Fibroblast of lung (primary cell): ENCODE measurements at regions not wholly inside any gene's neighbourhood (a gene's known extent, or its start where the extent isn't known, plus 50 kb on each side); places are given as distances from the start of the nearest gene placed in this dataset.

Experiments used
- DNase-seq, 2 donors: peaks; one replicate each; pipeline versions ENCODE4 v3.0.0 to v3.0.0-alpha.2; 2010; ENCODE audit warnings: low read depth in 2 of 2
- H2AFZ ChIP-seq: 2 replicates; pipeline ENCODE4 v1.5.1; 2012; ENCODE audit warnings: low read length, control low read depth, inconsistent platforms
- H3K27ac ChIP-seq: 2 replicates; pipeline ENCODE4 v1.5.1; 2011; ENCODE audit warnings: low read length, control low read depth; ENCODE audit not compliant: insufficient read depth
- H3K27me3 ChIP-seq: 2 replicates; pipeline ENCODE4 v1.5.1; 2011; ENCODE audit warnings: mild to moderate bottlenecking, low read length; ENCODE audit not compliant: control insufficient read depth, insufficient read depth
- H3K36me3 ChIP-seq: 2 replicates; pipeline ENCODE4 v1.5.1; 2011; ENCODE audit warnings: low read length; ENCODE audit not compliant: control insufficient read depth, insufficient read depth
- H3K4me1 ChIP-seq: 2 replicates; pipeline ENCODE4 v1.5.1; 2011; ENCODE audit warnings: low read length; ENCODE audit not compliant: control insufficient read depth, insufficient read depth; ENCODE audit errors: extremely low read depth
- H3K4me2 ChIP-seq: 2 replicates; pipeline ENCODE4 v1.5.1; 2011; ENCODE audit warnings: low read length, control low read depth; ENCODE audit not compliant: insufficient read depth; ENCODE audit errors: extremely low read depth
- H3K4me3 ChIP-seq, 4 experiments: fragments of 200-600 bp in 1 of 4; sonication (generic) in 1 of 4; replicated peaks in 1 of 4; 2 replicates each; pipeline ENCODE4 v1.5.1; 2011 to 2016; ENCODE audit warnings: low read length in 4 of 4, low read depth in 3 of 4, mild to moderate bottlenecking in 3 of 4, control low read depth in 2 of 4, inconsistent platforms in 1 of 4, mixed read lengths in 1 of 4; ENCODE audit not compliant: insufficient read depth in 1 of 4; ENCODE audit errors: control extremely low read depth in 1 of 4
- H3K79me2 ChIP-seq: 2 replicates; pipeline ENCODE4 v1.5.1; 2012; ENCODE audit warnings: mild to moderate bottlenecking, low read length, inconsistent platforms; ENCODE audit not compliant: control insufficient read depth, insufficient read depth
- H3K9ac ChIP-seq: 2 replicates; pipeline ENCODE4 v1.5.1; 2011; ENCODE audit warnings: mild to moderate bottlenecking, low read length, control low read depth; ENCODE audit not compliant: insufficient read depth
- H3K9me3 ChIP-seq: 2 replicates; pipeline ENCODE4 v1.5.1; 2012; ENCODE audit warnings: low read depth, low read length; ENCODE audit not compliant: control insufficient read depth, insufficient read depth
- H4K20me1 ChIP-seq: 2 replicates; pipeline ENCODE4 v1.5.1; 2011; ENCODE audit warnings: low read length; ENCODE audit not compliant: control insufficient read depth, insufficient read depth; ENCODE audit errors: extremely low read depth
- EZH2 ChIP-seq: IDR thresholded peaks from 2 replicates; pipeline ENCODE4 v1.5.1; 2012; ENCODE audit warnings: low read length, control low read depth, mild to moderate bottlenecking; ENCODE audit errors: missing control alignments
- TF ChIP-seq, protein P1 (sequence below), 2 donors: IDR thresholded peaks in 1 of 2; conservative IDR thresholded peaks in 1 of 2; 1 replicate in 1 of 2; 2 replicates in 1 of 2; pipeline ENCODE4 v1.5.1; 2011 to 2012; ENCODE audit warnings: low read length in 2 of 2, control low read depth in 1 of 2, inconsistent platforms in 1 of 2, low read depth in 1 of 2, mild to moderate bottlenecking in 1 of 2

DNA sequence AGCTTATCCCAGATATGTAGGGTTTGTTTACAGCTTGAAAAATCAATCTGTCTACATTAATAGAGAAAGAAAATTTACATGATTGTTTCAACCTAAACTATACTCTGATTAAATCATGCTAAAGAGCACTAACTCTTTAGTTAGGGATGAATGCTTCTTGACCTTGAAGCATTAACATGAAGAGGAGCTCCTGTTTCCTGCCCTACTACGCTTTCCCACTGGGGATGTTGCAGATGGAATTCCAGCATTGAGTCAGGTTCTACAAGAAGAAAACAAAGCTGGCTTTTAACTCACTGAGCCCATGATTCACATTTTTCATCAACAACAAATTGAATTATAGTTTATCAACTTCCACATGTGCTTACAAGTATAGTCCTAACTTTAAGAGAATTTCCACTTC, 471.3 kb downstream of the TMEM232 start:
- no peaks in the 10 kb centered on the region for H3K9me3 ChIP-seq
- H3K4me1 ChIP-seq, result no peaks in the 10 kb centered on the region
- H3K79me2 ChIP-seq, result no peaks in the 10 kb centered on the region
- no peak overlapping the region for H3K27ac ChIP-seq
- no peak overlapping the region for H3K9ac ChIP-seq
- no peaks in the 10 kb centered on the region for H3K27me3 ChIP-seq
- no peak overlapping the region for H2AFZ ChIP-seq
- DNase-seq, result no peak
- H3K4me2 ChIP-seq, result no peak overlapping the region
- TF ChIP-seq, protein P1, sequence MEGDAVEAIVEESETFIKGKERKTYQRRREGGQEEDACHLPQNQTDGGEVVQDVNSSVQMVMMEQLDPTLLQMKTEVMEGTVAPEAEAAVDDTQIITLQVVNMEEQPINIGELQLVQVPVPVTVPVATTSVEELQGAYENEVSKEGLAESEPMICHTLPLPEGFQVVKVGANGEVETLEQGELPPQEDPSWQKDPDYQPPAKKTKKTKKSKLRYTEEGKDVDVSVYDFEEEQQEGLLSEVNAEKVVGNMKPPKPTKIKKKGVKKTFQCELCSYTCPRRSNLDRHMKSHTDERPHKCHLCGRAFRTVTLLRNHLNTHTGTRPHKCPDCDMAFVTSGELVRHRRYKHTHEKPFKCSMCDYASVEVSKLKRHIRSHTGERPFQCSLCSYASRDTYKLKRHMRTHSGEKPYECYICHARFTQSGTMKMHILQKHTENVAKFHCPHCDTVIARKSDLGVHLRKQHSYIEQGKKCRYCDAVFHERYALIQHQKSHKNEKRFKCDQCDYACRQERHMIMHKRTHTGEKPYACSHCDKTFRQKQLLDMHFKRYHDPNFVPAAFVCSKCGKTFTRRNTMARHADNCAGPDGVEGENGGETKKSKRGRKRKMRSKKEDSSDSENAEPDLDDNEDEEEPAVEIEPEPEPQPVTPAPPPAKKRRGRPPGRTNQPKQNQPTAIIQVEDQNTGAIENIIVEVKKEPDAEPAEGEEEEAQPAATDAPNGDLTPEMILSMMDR (conservative IDR thresholded peaks at IDR 0.05 in 1 of 2, IDR thresholded peaks at IDR 0.05 in 1 of 2; ENCODE audit: low read depth in 1 of 2, low read length in 2 of 2), result no peak
- no peak for TF ChIP-seq EZH2
- H3K4me3 ChIP-seq, result no peak overlapping the region
- H4K20me1 ChIP-seq, result no peaks in the 10 kb centered on the region
- no peaks in the 10 kb centered on the region for H3K36me3 ChIP-seq

- no peaks in the 10 kb centered on the region for H3K4me1 ChIP-seq
- H3K79me2 ChIP-seq, result no peaks in the 10 kb centered on the region
- H3K4me2 ChIP-seq, result no peak overlapping the region
- H2AFZ ChIP-seq, result no peak overlapping the region
- no peak for DNase-seq
- no peak overlapping the region for H3K9ac ChIP-seq
- H3K9me3 ChIP-seq, result no peaks in the 10 kb centered on the region
- no peaks in the 10 kb centered on the region for H3K36me3 ChIP-seq
- no peak overlapping the region for H3K27ac ChIP-seq
- H3K4me3 ChIP-seq, result no peak overlapping the region
- H4K20me1 ChIP-seq, result no peaks in the 10 kb centered on the region
- H3K27me3 ChIP-seq, result no peaks in the 10 kb centered on the region
- TF ChIP-seq, protein P1 (conservative IDR thresholded peaks at IDR 0.05 in 1 of 2, IDR thresholded peaks at IDR 0.05 in 1 of 2; ENCODE audit: low read depth in 1 of 2, low read length in 2 of 2), result no peak
- no peak for TF ChIP-seq EZH2
These were observed 470.2 kb downstream of the TMEM232 start for GRCh38 chr5:110256298-110256697.

- Histone ChIP-seq H3K27me3 (no peaks in the 10 kb centered on the region), H3K4me2 (no peak overlapping the region), H3K9me3 (no peaks in the 10 kb centered on the region), H4K20me1 (no peaks in the 10 kb centered on the region), H3K9ac (no peak overlapping the region), H3K36me3 (no peaks in the 10 kb centered on the region), H3K4me1 (no peaks in the 10 kb centered on the region), H3K4me3 (no peak overlapping the region), H3K27ac (no peak overlapping the region), H3K79me2 (no peaks in the 10 kb centered on the region), H2AFZ (no peak overlapping the region)
- no peak for DNase-seq
- TF ChIP-seq, protein P1 (conservative IDR thresholded peaks at IDR 0.05 in 1 of 2, IDR thresholded peaks at IDR 0.05 in 1 of 2; ENCODE audit: low read depth in 1 of 2, low read length in 2 of 2), result no peak
- TF ChIP-seq EZH2, result no peak
These were observed 468.5 kb downstream of the TMEM232 start for GRCh38 chr5:110257971-110258370.
